Sigmoid colon (tissue), 6 donors: ENCODE measurements at regions not wholly inside any gene's neighbourhood (a gene's known extent, or its start where the extent isn't known, plus 50 kb on each side); places are given as distances from the start of the nearest gene placed in this dataset.
"Not testable (repeated sequence)": the region's sequence is repeated elsewhere in the genome, so short reads cannot be mapped to it uniquely, and the experiment has no call there.

Experiments used
- DNase-seq: peaks from one replicate; pipeline ENCODE4 v3.0.0-alpha.2; 2019
- H3K27ac ChIP-seq, 4 donors: fragments of 200-600 bp; sonication (generic); one replicate each; pipeline ENCODE4 v1.5.1; 2016 to 2019; ENCODE audit warnings: mild to moderate bottlenecking in 1 of 4
- H3K27me3 ChIP-seq, 3 donors: fragments of 200-600 bp; sonication (generic); one replicate each; pipeline ENCODE4 v1.5.1; 2019; ENCODE audit warnings: mild to moderate bottlenecking in 1 of 3
- H3K36me3 ChIP-seq, 4 donors: fragments of 200-600 bp; sonication (generic); one replicate each; pipeline ENCODE4 v1.5.1; 2016 to 2019
- H3K4me1 ChIP-seq, 4 donors: fragments of 200-600 bp; sonication (generic); one replicate each; pipeline ENCODE4 v1.5.1; 2017 to 2019
- H3K4me3 ChIP-seq, 4 donors: fragments of 200-600 bp; sonication (generic); one replicate each; pipeline ENCODE4 v1.5.1; 2017 to 2019; ENCODE audit warnings: mild to moderate bottlenecking in 2 of 4, moderate library complexity in 1 of 4
- H3K9me3 ChIP-seq, 4 donors: fragments of 200-600 bp in 3 of 4; sonication (generic) in 3 of 4; one replicate each; pipeline versions ENCODE4 v1.5.1 to v1.6.1; 2013 to 2019
- EP300 ChIP-seq, 4 donors: sonication (generic); formaldehyde crosslinking; IDR thresholded peaks; one replicate each; pipeline ENCODE4 v1.6.1; 2017; ENCODE audit warnings: antibody characterized with exemption in 4 of 4
- POLR2A ChIP-seq, 2 donors: fragments of 450-650 bp; IDR thresholded peaks; one replicate each; pipeline ENCODE4 v1.6.1; 2016; ENCODE audit warnings: antibody characterized with exemption in 2 of 2, mild to moderate bottlenecking in 2 of 2, moderate library complexity in 2 of 2
- POLR2AphosphoS5 ChIP-seq, 4 donors: sonication (generic); formaldehyde crosslinking; IDR thresholded peaks; one replicate each; pipeline ENCODE4 v1.6.1; 2017; ENCODE audit warnings: antibody characterized with exemption in 4 of 4
- WGBS, 2 donors: extraction: QIAGEN DNeasy Blood & Tissue Kit; methylation state at CpG; one replicate each; pipeline ENCODE4 v1.1.7; 2013; 5-methylcytosine and 5-hydroxymethylcytosine counted together
- intact Hi-C: fragments of 100-400 bp; cut with DNase I; formaldehyde crosslinking; loops from one replicate; pipeline ENCODE4 v1.15.1; 2023
- TF ChIP-seq, protein P1 (sequence below), 4 experiments: fragments of 450-650 bp in 3 of 4; fragments of 200-600 bp in 1 of 4; IDR thresholded peaks; one replicate each; pipeline ENCODE4 v1.5.1; 2016 to 2019; ENCODE audit warnings: antibody characterized with exemption in 4 of 4, mild to moderate bottlenecking in 3 of 4, moderate library complexity in 2 of 4
- donor health status: healthy with polysubstance abuse.
- donor health status: healthy.

GRCh38 chr5:99058466-99058865, 129.7 kb upstream of the CHD1 start:
- Histone ChIP-seq H3K27ac (no peak overlapping the region), H3K9me3 (no peaks in the 10 kb centered on the region), H3K4me1 (peaks cover 0 to 8% (median 3%) of the 10 kb centered on the region in 4 donors), H3K27me3 (no peaks in the 10 kb centered on the region), H3K36me3 (no peaks in the 10 kb centered on the region), H3K4me3 (no peak overlapping the region)
- DNase-seq: no peak
- intact Hi-C loops: no loop called here
- TF ChIP-seq EP300 (IDR thresholded peaks at IDR 0.05): no peak
- TF ChIP-seq, protein P1, sequence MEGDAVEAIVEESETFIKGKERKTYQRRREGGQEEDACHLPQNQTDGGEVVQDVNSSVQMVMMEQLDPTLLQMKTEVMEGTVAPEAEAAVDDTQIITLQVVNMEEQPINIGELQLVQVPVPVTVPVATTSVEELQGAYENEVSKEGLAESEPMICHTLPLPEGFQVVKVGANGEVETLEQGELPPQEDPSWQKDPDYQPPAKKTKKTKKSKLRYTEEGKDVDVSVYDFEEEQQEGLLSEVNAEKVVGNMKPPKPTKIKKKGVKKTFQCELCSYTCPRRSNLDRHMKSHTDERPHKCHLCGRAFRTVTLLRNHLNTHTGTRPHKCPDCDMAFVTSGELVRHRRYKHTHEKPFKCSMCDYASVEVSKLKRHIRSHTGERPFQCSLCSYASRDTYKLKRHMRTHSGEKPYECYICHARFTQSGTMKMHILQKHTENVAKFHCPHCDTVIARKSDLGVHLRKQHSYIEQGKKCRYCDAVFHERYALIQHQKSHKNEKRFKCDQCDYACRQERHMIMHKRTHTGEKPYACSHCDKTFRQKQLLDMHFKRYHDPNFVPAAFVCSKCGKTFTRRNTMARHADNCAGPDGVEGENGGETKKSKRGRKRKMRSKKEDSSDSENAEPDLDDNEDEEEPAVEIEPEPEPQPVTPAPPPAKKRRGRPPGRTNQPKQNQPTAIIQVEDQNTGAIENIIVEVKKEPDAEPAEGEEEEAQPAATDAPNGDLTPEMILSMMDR (IDR thresholded peaks at IDR 0.05): no peak
- no peak for TF ChIP-seq POLR2AphosphoS5 (IDR thresholded peaks at IDR 0.05)
- TF ChIP-seq POLR2A (IDR thresholded peaks at IDR 0.05): no peak
- WGBS, 2 donors: 95 to 97% methylated on average over 2 of the region's 2 CpGs

DNA sequence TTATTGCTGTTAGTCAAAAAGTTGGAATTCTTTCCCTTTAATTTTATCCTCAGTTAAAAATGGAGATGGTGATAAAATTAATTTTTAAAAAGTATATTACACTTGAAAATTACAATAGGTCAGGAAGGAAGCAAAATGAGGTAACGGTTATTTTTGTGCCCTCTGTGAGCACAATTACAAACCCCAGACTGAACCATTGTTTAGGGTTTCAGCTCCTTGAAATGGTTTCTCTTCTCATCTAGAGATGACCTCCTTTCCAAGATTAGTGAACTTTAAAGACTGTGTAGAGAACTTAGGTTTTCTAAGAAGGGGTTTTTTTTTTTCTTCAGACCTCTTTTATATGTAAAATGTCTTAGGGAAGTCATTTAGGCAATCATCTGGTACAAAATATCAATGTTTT, 126.2 kb upstream of the CHD1 start:
- H3K27ac ChIP-seq: no peak overlapping the region
- no peaks in the 10 kb centered on the region for H3K4me1 ChIP-seq
- 65 to 92% methylated on average over 1 of the region's 1 CpG for WGBS, 2 donors
- no peaks in the 10 kb centered on the region for H3K36me3 ChIP-seq
- intact Hi-C loops: no loop called here
- TF ChIP-seq POLR2AphosphoS5 (IDR thresholded peaks at IDR 0.05): no peak
- TF ChIP-seq POLR2A (IDR thresholded peaks at IDR 0.05): no peak
- TF ChIP-seq, protein P1 (IDR thresholded peaks at IDR 0.05): no peak
- TF ChIP-seq EP300 (IDR thresholded peaks at IDR 0.05): no peak
- no peak for DNase-seq
- H3K4me3 ChIP-seq: no peak overlapping the region
- H3K9me3 ChIP-seq: no peaks in the 10 kb centered on the region
- H3K27me3 ChIP-seq: no peaks in the 10 kb centered on the region

DNA sequence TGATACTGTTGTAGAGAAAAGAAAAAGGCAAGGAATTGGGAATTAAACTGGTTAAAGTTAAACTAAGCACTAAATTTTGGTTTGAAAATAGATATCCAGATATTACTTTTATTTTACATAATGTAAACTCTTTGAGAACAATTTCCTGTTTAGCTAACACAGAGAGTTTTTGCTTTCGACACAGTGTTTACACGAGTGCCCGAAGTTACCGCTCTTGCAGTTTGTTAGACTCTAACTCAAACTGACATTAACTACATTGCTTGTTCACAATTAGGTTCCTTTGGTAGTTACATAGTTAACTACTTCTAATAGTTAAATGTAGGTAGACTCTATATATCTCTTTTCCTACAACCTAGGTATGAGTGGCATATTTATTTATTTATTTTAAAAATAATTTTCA, 117.1 kb upstream of the CHD1 start:
- Histone ChIP-seq H3K4me3 (no peak overlapping the region), H3K27ac (no peak overlapping the region), H3K27me3 (no peaks in the 10 kb centered on the region), H3K36me3 (no peaks in the 10 kb centered on the region), H3K9me3 (no peaks in the 10 kb centered on the region), H3K4me1 (no peaks in the 10 kb centered on the region)
- intact Hi-C loops: no loop called here
- TF ChIP-seq, protein P1 (IDR thresholded peaks at IDR 0.05): no peak
- TF ChIP-seq POLR2AphosphoS5 (IDR thresholded peaks at IDR 0.05) (no peak), EP300 (IDR thresholded peaks at IDR 0.05) (no peak), POLR2A (IDR thresholded peaks at IDR 0.05) (no peak)
- DNase-seq: no peak
- 60 to 62% methylated on average over 4 of the region's 4 CpGs for WGBS, 2 donors

- not testable (repeated sequence) for DNase-seq
- 84 to 92% methylated on average over 6 of the region's 6 CpGs for WGBS, 2 donors
Observed at GRCh38 chr5:99043257-99043656, 114.5 kb upstream of the CHD1 start.

GRCh38 chr5:99037668-99038067, 108.9 kb upstream of the CHD1 start:
- H3K27ac ChIP-seq: no peak overlapping the region
- H3K4me1 ChIP-seq: peaks cover 0 to 5% (median 2%) of the 10 kb centered on the region in 4 donors
- H3K4me3 ChIP-seq: no peak overlapping the region
- TF ChIP-seq POLR2AphosphoS5 (IDR thresholded peaks at IDR 0.05): no peak
- no peaks in the 10 kb centered on the region for H3K9me3 ChIP-seq
- no peak for DNase-seq
- WGBS, 2 donors: 47 to 56% methylated on average over 8 of the region's 8 CpGs
- no peaks in the 10 kb centered on the region for H3K27me3 ChIP-seq
- intact Hi-C loops: no loop called here
- H3K36me3 ChIP-seq: no peaks in the 10 kb centered on the region

More at GRCh38 chr5:99043257-99043656, 114.5 kb upstream of the CHD1 start:
- H3K4me3 ChIP-seq, H3K9me3 ChIP-seq, H3K27me3 ChIP-seq, H3K27ac ChIP-seq, intact Hi-C loops, H3K36me3 ChIP-seq, H3K4me1 ChIP-seq: not testable (repeated sequence)

GRCh38 chr5:99035942-99036341, 107.1 kb upstream of the CHD1 start:
- no peaks in the 10 kb centered on the region for H3K27me3 ChIP-seq
- no peak overlapping the region for H3K27ac ChIP-seq
- no peaks in the 10 kb centered on the region for H3K9me3 ChIP-seq
- intact Hi-C loops: no loop called here
- H3K4me1 ChIP-seq: peaks cover 0 to 5% (median 2%) of the 10 kb centered on the region in 4 donors
- no peak overlapping the region for H3K4me3 ChIP-seq
- TF ChIP-seq, protein P1 (IDR thresholded peaks at IDR 0.05): no peak
- no peak for TF ChIP-seq POLR2AphosphoS5 (IDR thresholded peaks at IDR 0.05)
- TF ChIP-seq EP300 (IDR thresholded peaks at IDR 0.05): no peak
- no peak for TF ChIP-seq POLR2A (IDR thresholded peaks at IDR 0.05)
- no peaks in the 10 kb centered on the region for H3K36me3 ChIP-seq
- no peak for DNase-seq
- WGBS, 2 donors: 51 to 80% methylated on average over 1 of the region's 1 CpG
